ENCODE measurements at regions not wholly inside any gene's neighbourhood (a gene's known extent, or its start where the extent isn't known, plus 50 kb on each side); places are given as distances from the start of the nearest gene placed in this dataset.
"Not testable (repeated sequence)": the region's sequence is repeated elsewhere in the genome, so short reads cannot be mapped to it uniquely, and the experiment has no call there.

- Mint-ChIP-seq H3K27ac (no peak overlapping the region), H3K36me3 (ENCODE audit: insufficient read depth in 2 of 2) (no peaks in the 10 kb centered on the region), H3K27me3 (ENCODE audit: low read depth) (no peaks in the 10 kb centered on the region), H3K4me1 (ENCODE audit: low read depth) (no peaks in the 10 kb centered on the region), H3K4me3 (no peak overlapping the region), H3K9me3 (peaks cover 1 to 6% of the 10 kb centered on the region in 2 donors)
- ATAC-seq (replicated peaks in 1 of 2) (no peak), DNase-seq (no peak)
Observed at GRCh38 chr4:170398218-170398617, 308.5 kb upstream of the AADAT start.

GRCh38 chr4:170395773-170396172, 306.0 kb upstream of the AADAT start:
- no peak overlapping the region for H3K27ac Mint-ChIP-seq
- no peaks in the 10 kb centered on the region for H3K27me3 Mint-ChIP-seq (ENCODE audit: low read depth)
- DNase-seq = no peak
- no peak for ATAC-seq (replicated peaks in 1 of 2)
- no peaks in the 10 kb centered on the region for H3K36me3 Mint-ChIP-seq (ENCODE audit: insufficient read depth in 2 of 2)
- no peak overlapping the region for H3K4me3 Mint-ChIP-seq
- no peaks in the 10 kb centered on the region for H3K4me1 Mint-ChIP-seq (ENCODE audit: low read depth)
- peaks cover 1 to 4% of the 10 kb centered on the region in 2 donors for H3K9me3 Mint-ChIP-seq

- H3K9me3 Mint-ChIP-seq = peaks cover 2% of the 10 kb centered on the region in 2 donors
- DNase-seq = no peak
- no peaks in the 10 kb centered on the region for H3K4me1 Mint-ChIP-seq (ENCODE audit: low read depth)
- no peaks in the 10 kb centered on the region for H3K36me3 Mint-ChIP-seq (ENCODE audit: insufficient read depth in 2 of 2)
- no peak for ATAC-seq (replicated peaks in 1 of 2)
- no peaks in the 10 kb centered on the region for H3K27me3 Mint-ChIP-seq (ENCODE audit: low read depth)
- no peak overlapping the region for H3K27ac Mint-ChIP-seq
- H3K4me3 Mint-ChIP-seq = no peak overlapping the region
Observed at GRCh38 chr4:170391066-170391740, 301.4 kb upstream of the AADAT start.

- H3K27me3 Mint-ChIP-seq (ENCODE audit: low read depth) = no peaks in the 10 kb centered on the region
- H3K4me1 Mint-ChIP-seq (ENCODE audit: low read depth) = no peaks in the 10 kb centered on the region
- no peak overlapping the region for H3K4me3 Mint-ChIP-seq
- H3K36me3 Mint-ChIP-seq (ENCODE audit: insufficient read depth in 2 of 2) = no peaks in the 10 kb centered on the region
- H3K9me3 Mint-ChIP-seq = peaks cover 4% of the 10 kb centered on the region in 2 donors
- no peak for ATAC-seq (replicated peaks in 1 of 2)
- no peak overlapping the region for H3K27ac Mint-ChIP-seq
- no peak for DNase-seq
Observed at GRCh38 chr4:170389411-170389810, 299.7 kb upstream of the AADAT start.

GRCh38 chr4:170388255-170388654, 298.5 kb upstream of the AADAT start:
- Mint-ChIP-seq H3K36me3 (ENCODE audit: insufficient read depth in 2 of 2) (no peaks in the 10 kb centered on the region), H3K9me3 (peaks cover 6 to 9% of the 10 kb centered on the region in 2 donors), H3K4me3 (no peak overlapping the region), H3K27me3 (ENCODE audit: low read depth) (no peaks in the 10 kb centered on the region), H3K4me1 (ENCODE audit: low read depth) (no peaks in the 10 kb centered on the region), H3K27ac (no peak overlapping the region)
- ATAC-seq (replicated peaks in 1 of 2) = no peak
- no peak for DNase-seq

GRCh38 chr4:170386971-170387370, 297.2 kb upstream of the AADAT start:
- no peak overlapping the region for H3K27ac Mint-ChIP-seq
- no peak for ATAC-seq (replicated peaks in 1 of 2)
- H3K4me3 Mint-ChIP-seq = no peak overlapping the region

GRCh38 chr4:170386511-170386910, 296.8 kb upstream of the AADAT start:
- Mint-ChIP-seq H3K36me3 (ENCODE audit: insufficient read depth in 2 of 2) (no peaks in the 10 kb centered on the region), H3K27ac (no peak overlapping the region), H3K4me3 (no peak overlapping the region), H3K9me3 (peaks cover 8 to 9% of the 10 kb centered on the region in 2 donors), H3K27me3 (ENCODE audit: low read depth) (no peaks in the 10 kb centered on the region), H3K4me1 (ENCODE audit: low read depth) (no peaks in the 10 kb centered on the region)
- DNase-seq (no peak), ATAC-seq (replicated peaks in 1 of 2) (no peak)

More at GRCh38 chr4:170386971-170387370, 297.2 kb upstream of the AADAT start:
- no peak for DNase-seq
- H3K27me3 Mint-ChIP-seq (ENCODE audit: low read depth) = no peaks in the 10 kb centered on the region
- H3K9me3 Mint-ChIP-seq = peaks cover 8 to 9% of the 10 kb centered on the region in 2 donors
- no peaks in the 10 kb centered on the region for H3K36me3 Mint-ChIP-seq (ENCODE audit: insufficient read depth in 2 of 2)
- H3K4me1 Mint-ChIP-seq (ENCODE audit: low read depth) = no peaks in the 10 kb centered on the region

GRCh38 chr4:170374770-170375169, 285.0 kb upstream of the AADAT start:
- peak in 1 of 2 donors; percentile 2 for DNase-seq
- ATAC-seq (replicated peaks in 1 of 2) = peak in 1 of 2 donors; percentile 25
- Mint-ChIP-seq H3K4me1 (ENCODE audit: low read depth) (no peaks in the 10 kb centered on the region), H3K36me3 (ENCODE audit: insufficient read depth in 2 of 2) (peaks cover 0 to 2% of the 10 kb centered on the region in 2 donors), H3K4me3 (no peak overlapping the region), H3K27me3 (ENCODE audit: low read depth) (no peaks in the 10 kb centered on the region), H3K27ac (no peak overlapping the region), H3K9me3 (peaks cover 13 to 15% of the 10 kb centered on the region in 2 donors)

- no peaks in the 10 kb centered on the region for H3K9me3 Mint-ChIP-seq
- H3K27ac Mint-ChIP-seq = no peak overlapping the region
- no peaks in the 10 kb centered on the region for H3K4me1 Mint-ChIP-seq (ENCODE audit: low read depth)
- H3K36me3 Mint-ChIP-seq (ENCODE audit: insufficient read depth in 2 of 2) = no peaks in the 10 kb centered on the region
- H3K27me3 Mint-ChIP-seq (ENCODE audit: low read depth) = no peaks in the 10 kb centered on the region
- no peak overlapping the region for H3K4me3 Mint-ChIP-seq
- DNase-seq (no peak), ATAC-seq (replicated peaks in 1 of 2) (no peak)
Observed at GRCh38 chr4:170348945-170349344, 259.2 kb upstream of the AADAT start.

GRCh38 chr4:170347191-170347590, 257.4 kb upstream of the AADAT start:
- not testable (repeated sequence) for ATAC-seq (replicated peaks in 1 of 2); H3K27ac Mint-ChIP-seq; DNase-seq; H3K9me3 Mint-ChIP-seq; H3K4me1 Mint-ChIP-seq (ENCODE audit: low read depth); H3K27me3 Mint-ChIP-seq (ENCODE audit: low read depth); H3K36me3 Mint-ChIP-seq (ENCODE audit: insufficient read depth in 2 of 2); H3K4me3 Mint-ChIP-seq

- Mint-ChIP-seq H3K36me3 (ENCODE audit: insufficient read depth in 2 of 2) (no peaks in the 10 kb centered on the region), H3K9me3 (peaks cover 2 to 9% of the 10 kb centered on the region in 2 donors), H3K4me3 (no peak overlapping the region), H3K4me1 (ENCODE audit: low read depth) (peaks cover 8% of the 10 kb centered on the region), H3K27me3 (ENCODE audit: low read depth) (no peaks in the 10 kb centered on the region), H3K27ac (no peak overlapping the region)
- ATAC-seq (replicated peaks in 1 of 2) (no peak), DNase-seq (no peak)
Observed at GRCh38 chr4:170339522-170339921, 249.8 kb upstream of the AADAT start.

GRCh38 chr4:170336238-170336775, 246.6 kb upstream of the AADAT start:
- no peak overlapping the region for H3K27ac Mint-ChIP-seq
- DNase-seq (no peak), ATAC-seq (replicated peaks in 1 of 2) (no peak)
- no peaks in the 10 kb centered on the region for H3K27me3 Mint-ChIP-seq (ENCODE audit: low read depth)
- peaks cover 5 to 11% of the 10 kb centered on the region in 2 donors for H3K9me3 Mint-ChIP-seq
- H3K4me1 Mint-ChIP-seq (ENCODE audit: low read depth) = peaks cover 8% of the 10 kb centered on the region
- H3K36me3 Mint-ChIP-seq (ENCODE audit: insufficient read depth in 2 of 2) = no peaks in the 10 kb centered on the region
- H3K4me3 Mint-ChIP-seq = no peak overlapping the region

GRCh38 chr4:170325599-170325998, 235.8 kb upstream of the AADAT start:
- Mint-ChIP-seq H3K36me3 (ENCODE audit: insufficient read depth in 2 of 2) (peaks cover 0 to 1% of the 10 kb centered on the region in 2 donors), H3K27ac (no peak overlapping the region), H3K4me1 (ENCODE audit: low read depth) (no peaks in the 10 kb centered on the region), H3K9me3 (peaks cover 8 to 20% of the 10 kb centered on the region in 2 donors), H3K4me3 (no peak overlapping the region), H3K27me3 (ENCODE audit: low read depth) (no peaks in the 10 kb centered on the region)
- no peak for ATAC-seq (replicated peaks in 1 of 2)
- no peak for DNase-seq

GRCh38 chr4:170323623-170324022, 233.9 kb upstream of the AADAT start:
- Mint-ChIP-seq H3K4me3 (no peak overlapping the region), H3K36me3 (ENCODE audit: insufficient read depth in 2 of 2) (peaks cover 0 to 1% of the 10 kb centered on the region in 2 donors), H3K4me1 (ENCODE audit: low read depth) (no peaks in the 10 kb centered on the region), H3K27ac (no peak overlapping the region), H3K27me3 (ENCODE audit: low read depth) (no peaks in the 10 kb centered on the region), H3K9me3 (peaks cover 11 to 17% of the 10 kb centered on the region in 2 donors)
- DNase-seq (no peak), ATAC-seq (replicated peaks in 1 of 2) (no peak)
